Fibroblast of lung (primary cell): ENCODE measurements at regions not wholly inside any gene's neighbourhood (a gene's known extent, or its start where the extent isn't known, plus 50 kb on each side); places are given as distances from the start of the nearest gene placed in this dataset.
"Not testable (repeated sequence)": the region's sequence is repeated elsewhere in the genome, so short reads cannot be mapped to it uniquely, and the experiment has no call there.

ENCODE experiments used
- DNase-seq, 2 donors: peaks; one replicate each; pipeline versions ENCODE4 v3.0.0 to v3.0.0-alpha.2; 2010; ENCODE audit warnings: low read depth in 2 of 2
- H2AFZ ChIP-seq: 2 replicates; pipeline ENCODE4 v1.5.1; 2012; ENCODE audit warnings: low read length, control low read depth, inconsistent platforms
- H3K27ac ChIP-seq: 2 replicates; pipeline ENCODE4 v1.5.1; 2011; ENCODE audit warnings: low read length, control low read depth; ENCODE audit not compliant: insufficient read depth
- H3K27me3 ChIP-seq: 2 replicates; pipeline ENCODE4 v1.5.1; 2011; ENCODE audit warnings: mild to moderate bottlenecking, low read length; ENCODE audit not compliant: control insufficient read depth, insufficient read depth
- H3K36me3 ChIP-seq: 2 replicates; pipeline ENCODE4 v1.5.1; 2011; ENCODE audit warnings: low read length; ENCODE audit not compliant: control insufficient read depth, insufficient read depth
- H3K4me1 ChIP-seq: 2 replicates; pipeline ENCODE4 v1.5.1; 2011; ENCODE audit warnings: low read length; ENCODE audit not compliant: control insufficient read depth, insufficient read depth; ENCODE audit errors: extremely low read depth
- H3K4me2 ChIP-seq: 2 replicates; pipeline ENCODE4 v1.5.1; 2011; ENCODE audit warnings: low read length, control low read depth; ENCODE audit not compliant: insufficient read depth; ENCODE audit errors: extremely low read depth
- H3K4me3 ChIP-seq, 4 experiments: fragments of 200-600 bp in 1 of 4; sonication (generic) in 1 of 4; replicated peaks in 1 of 4; 2 replicates each; pipeline ENCODE4 v1.5.1; 2011 to 2016; ENCODE audit warnings: low read length in 4 of 4, low read depth in 3 of 4, mild to moderate bottlenecking in 3 of 4, control low read depth in 2 of 4, inconsistent platforms in 1 of 4, mixed read lengths in 1 of 4; ENCODE audit not compliant: insufficient read depth in 1 of 4; ENCODE audit errors: control extremely low read depth in 1 of 4
- H3K79me2 ChIP-seq: 2 replicates; pipeline ENCODE4 v1.5.1; 2012; ENCODE audit warnings: mild to moderate bottlenecking, low read length, inconsistent platforms; ENCODE audit not compliant: control insufficient read depth, insufficient read depth
- H3K9ac ChIP-seq: 2 replicates; pipeline ENCODE4 v1.5.1; 2011; ENCODE audit warnings: mild to moderate bottlenecking, low read length, control low read depth; ENCODE audit not compliant: insufficient read depth
- H3K9me3 ChIP-seq: 2 replicates; pipeline ENCODE4 v1.5.1; 2012; ENCODE audit warnings: low read depth, low read length; ENCODE audit not compliant: control insufficient read depth, insufficient read depth
- H4K20me1 ChIP-seq: 2 replicates; pipeline ENCODE4 v1.5.1; 2011; ENCODE audit warnings: low read length; ENCODE audit not compliant: control insufficient read depth, insufficient read depth; ENCODE audit errors: extremely low read depth
- EZH2 ChIP-seq: IDR thresholded peaks from 2 replicates; pipeline ENCODE4 v1.5.1; 2012; ENCODE audit warnings: low read length, control low read depth, mild to moderate bottlenecking; ENCODE audit errors: missing control alignments
- TF ChIP-seq, protein P1 (sequence below), 2 donors: IDR thresholded peaks in 1 of 2; conservative IDR thresholded peaks in 1 of 2; 1 replicate in 1 of 2; 2 replicates in 1 of 2; pipeline ENCODE4 v1.5.1; 2011 to 2012; ENCODE audit warnings: low read length in 2 of 2, control low read depth in 1 of 2, inconsistent platforms in 1 of 2, low read depth in 1 of 2, mild to moderate bottlenecking in 1 of 2

DNA sequence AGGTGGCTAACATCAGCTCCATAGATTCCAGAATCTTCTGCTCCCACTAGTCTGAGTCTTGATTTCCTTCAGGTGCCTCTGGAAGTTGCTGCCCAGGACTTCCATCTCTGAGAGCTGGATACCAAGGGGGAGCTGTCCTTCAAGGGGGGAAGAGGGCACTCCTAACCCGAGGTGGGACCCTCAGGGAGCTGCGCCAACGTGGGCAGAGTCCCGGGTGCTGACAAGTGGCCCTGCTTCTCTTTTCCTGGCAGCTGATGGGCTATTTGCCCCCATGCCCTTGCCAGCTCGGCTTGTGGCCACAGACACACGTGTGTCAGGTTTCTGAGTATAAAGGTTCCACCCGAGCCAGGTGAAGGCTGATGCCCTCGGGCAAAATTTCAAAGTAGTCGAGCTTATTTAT lies 272.5 kb downstream of the TTC8 start:
- H2AFZ ChIP-seq, result no peak overlapping the region
- H3K27me3 ChIP-seq, result no peaks in the 10 kb centered on the region
- no peak for TF ChIP-seq EZH2
- TF ChIP-seq, protein P1, sequence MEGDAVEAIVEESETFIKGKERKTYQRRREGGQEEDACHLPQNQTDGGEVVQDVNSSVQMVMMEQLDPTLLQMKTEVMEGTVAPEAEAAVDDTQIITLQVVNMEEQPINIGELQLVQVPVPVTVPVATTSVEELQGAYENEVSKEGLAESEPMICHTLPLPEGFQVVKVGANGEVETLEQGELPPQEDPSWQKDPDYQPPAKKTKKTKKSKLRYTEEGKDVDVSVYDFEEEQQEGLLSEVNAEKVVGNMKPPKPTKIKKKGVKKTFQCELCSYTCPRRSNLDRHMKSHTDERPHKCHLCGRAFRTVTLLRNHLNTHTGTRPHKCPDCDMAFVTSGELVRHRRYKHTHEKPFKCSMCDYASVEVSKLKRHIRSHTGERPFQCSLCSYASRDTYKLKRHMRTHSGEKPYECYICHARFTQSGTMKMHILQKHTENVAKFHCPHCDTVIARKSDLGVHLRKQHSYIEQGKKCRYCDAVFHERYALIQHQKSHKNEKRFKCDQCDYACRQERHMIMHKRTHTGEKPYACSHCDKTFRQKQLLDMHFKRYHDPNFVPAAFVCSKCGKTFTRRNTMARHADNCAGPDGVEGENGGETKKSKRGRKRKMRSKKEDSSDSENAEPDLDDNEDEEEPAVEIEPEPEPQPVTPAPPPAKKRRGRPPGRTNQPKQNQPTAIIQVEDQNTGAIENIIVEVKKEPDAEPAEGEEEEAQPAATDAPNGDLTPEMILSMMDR (conservative IDR thresholded peaks at IDR 0.05 in 1 of 2, IDR thresholded peaks at IDR 0.05 in 1 of 2; ENCODE audit: low read depth in 1 of 2, low read length in 2 of 2), result no peak

DNA sequence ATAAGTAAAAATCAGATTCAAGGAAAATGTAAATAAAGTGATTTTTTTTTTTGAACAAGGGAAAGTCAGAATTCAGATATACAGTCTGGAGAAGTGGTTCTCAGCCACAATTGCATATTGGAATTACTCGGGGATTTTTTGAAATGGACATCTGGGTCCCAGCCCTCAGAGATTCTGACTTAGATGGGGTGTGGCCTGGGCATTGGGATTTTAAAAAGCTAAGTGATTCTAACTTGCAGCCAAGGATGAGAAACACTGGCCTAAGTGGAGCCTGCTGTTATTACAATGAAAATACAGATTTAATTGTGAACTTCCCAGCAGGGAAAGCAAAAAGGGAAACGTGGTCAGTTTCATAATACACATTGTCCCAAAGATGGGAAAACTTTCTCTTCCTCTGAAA lies 273.8 kb downstream of the TTC8 start:
- DNase-seq, result no peak
- H3K79me2 ChIP-seq, result no peaks in the 10 kb centered on the region
- no peak overlapping the region for H3K27ac ChIP-seq
- no peak overlapping the region for H3K4me2 ChIP-seq
- no peaks in the 10 kb centered on the region for H3K27me3 ChIP-seq
- no peaks in the 10 kb centered on the region for H3K9me3 ChIP-seq
- H4K20me1 ChIP-seq, result no peaks in the 10 kb centered on the region
- H3K36me3 ChIP-seq, result no peaks in the 10 kb centered on the region
- H3K4me1 ChIP-seq, result no peaks in the 10 kb centered on the region
- no peak for TF ChIP-seq EZH2
- TF ChIP-seq, protein P1 (conservative IDR thresholded peaks at IDR 0.05 in 1 of 2, IDR thresholded peaks at IDR 0.05 in 1 of 2; ENCODE audit: low read depth in 1 of 2, low read length in 2 of 2), result no peak
- no peak overlapping the region for H2AFZ ChIP-seq
- no peak overlapping the region for H3K9ac ChIP-seq
- H3K4me3 ChIP-seq, result no peak overlapping the region

More for the DNA sequence above, 272.5 kb downstream of the TTC8 start:
- Histone ChIP-seq H3K9me3 (no peaks in the 10 kb centered on the region), H3K79me2 (no peaks in the 10 kb centered on the region), H3K36me3 (no peaks in the 10 kb centered on the region), H3K4me1 (no peaks in the 10 kb centered on the region), H4K20me1 (no peaks in the 10 kb centered on the region), H3K27ac (no peak overlapping the region), H3K9ac (no peak overlapping the region), H3K4me2 (no peak overlapping the region), H3K4me3 (no peak overlapping the region)
- no peak for DNase-seq

DNA sequence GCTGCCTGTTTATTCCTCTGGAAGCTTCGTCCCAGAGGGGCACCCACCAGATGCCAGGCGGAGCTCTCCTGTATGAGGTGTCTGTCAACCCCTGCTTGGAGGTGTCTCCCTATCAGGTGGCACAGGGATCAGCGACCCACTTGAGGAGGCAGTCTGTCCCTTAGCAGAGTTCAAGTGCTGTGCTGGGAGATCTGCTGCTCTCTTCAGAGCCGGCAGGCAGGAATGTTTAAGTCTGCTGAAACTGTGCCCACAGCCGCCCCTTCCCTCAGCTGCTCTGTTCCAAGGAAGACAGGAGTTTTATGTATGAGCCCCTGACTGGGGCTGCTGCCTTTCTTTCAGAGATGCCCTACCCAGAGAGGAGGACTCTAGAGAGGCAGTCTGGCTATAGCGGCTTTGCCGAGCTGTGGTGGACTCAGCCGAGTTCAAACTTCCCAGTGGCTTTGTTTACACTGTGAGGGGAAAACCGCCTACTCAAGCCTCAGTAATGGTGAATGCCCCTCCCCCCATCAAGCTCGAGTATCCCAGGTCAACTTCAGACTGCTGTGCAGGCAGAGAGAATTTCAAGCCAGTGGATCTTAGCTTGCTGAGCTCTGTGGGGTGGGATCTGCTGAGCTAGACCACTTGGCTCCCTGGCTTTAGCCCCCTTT lies 279.8 kb downstream of the TTC8 start:
- DNase-seq, H2AFZ ChIP-seq, H3K4me3 ChIP-seq, H3K27ac ChIP-seq, H4K20me1 ChIP-seq, H3K27me3 ChIP-seq, H3K36me3 ChIP-seq, H3K4me2 ChIP-seq, H3K9ac ChIP-seq, H3K9me3 ChIP-seq, H3K79me2 ChIP-seq, H3K4me1 ChIP-seq: not testable (repeated sequence)

DNA sequence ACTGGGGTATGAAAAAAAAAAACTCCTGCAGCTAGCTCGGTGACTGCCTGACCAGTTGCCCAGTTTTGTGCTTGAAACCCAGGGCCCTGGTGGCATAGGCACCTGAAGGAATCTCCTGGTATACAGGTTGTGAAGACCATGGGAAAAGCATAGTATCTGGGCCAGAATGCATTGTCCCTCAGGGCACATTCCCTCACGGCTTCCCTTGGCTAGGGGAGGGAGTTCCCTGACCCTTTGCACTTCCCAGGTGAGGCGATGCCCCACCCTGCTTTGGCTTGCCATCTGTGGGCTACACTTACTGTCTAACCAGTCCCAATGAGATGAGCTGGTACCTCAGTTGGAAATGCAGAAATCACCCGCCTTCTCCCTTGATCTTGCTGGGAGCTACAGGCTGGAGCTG lies 280.4 kb downstream of the TTC8 start:
- H3K36me3 ChIP-seq, H3K27me3 ChIP-seq, H3K4me2 ChIP-seq, H3K27ac ChIP-seq, DNase-seq, H3K9ac ChIP-seq, H3K4me1 ChIP-seq, H3K4me3 ChIP-seq, H4K20me1 ChIP-seq, H2AFZ ChIP-seq, H3K79me2 ChIP-seq, H3K9me3 ChIP-seq: not testable (repeated sequence)
